KMS-11 (cell line): ENCODE measurements at regions not wholly inside any gene's neighbourhood (a gene's known extent, or its start where the extent isn't known, plus 50 kb on each side); places are given as distances from the start of the nearest gene placed in this dataset.

Experiments used
- H2AFZ ChIP-seq: fragments of 200-600 bp; sonication (generic); 2 replicates; pipeline ENCODE4 v1.6.1; 2016; ENCODE audit warnings: antibody characterized with exemption, mixed run types, low read depth
- H3K27ac ChIP-seq: fragments of 200-600 bp; sonication (generic); 2 replicates; pipeline ENCODE4 v1.6.1; 2016; ENCODE audit warnings: mild to moderate bottlenecking, mixed run types
- H3K27me3 ChIP-seq: fragments of 200-600 bp; sonication (generic); 2 replicates; pipeline ENCODE4 v1.6.1; 2017; ENCODE audit warnings: mild to moderate bottlenecking, low read depth, mixed run types, moderate library complexity; ENCODE audit not compliant: insufficient read depth
- H3K36me3 ChIP-seq: fragments of 200-600 bp; sonication (generic); 2 replicates; pipeline ENCODE4 v1.6.1; 2017; ENCODE audit warnings: mild to moderate bottlenecking, mixed run types; ENCODE audit not compliant: insufficient read depth
- H3K4me1 ChIP-seq: fragments of 200-600 bp; sonication (generic); 2 replicates; pipeline ENCODE4 v1.6.1; 2016; ENCODE audit warnings: mild to moderate bottlenecking, low read depth, mixed run types; ENCODE audit not compliant: poor library complexity, severe bottlenecking
- H3K4me2 ChIP-seq: fragments of 200-600 bp; sonication (generic); 2 replicates; pipeline ENCODE4 v1.7.0; 2016; ENCODE audit warnings: mild to moderate bottlenecking, mixed run types
- H3K4me3 ChIP-seq: fragments of 200-600 bp; sonication (generic); IDR thresholded peaks from 2 replicates; pipeline ENCODE4 v1.6.1; 2017; ENCODE audit warnings: low read depth, low read length, mixed read lengths; ENCODE audit not compliant: insufficient read depth
- H3K79me2 ChIP-seq: fragments of 200-600 bp; sonication (generic); 2 replicates; pipeline ENCODE4 v1.6.1; 2016; ENCODE audit warnings: low read depth, mixed run types; ENCODE audit not compliant: insufficient read depth
- H3K9ac ChIP-seq: fragments of 200-600 bp; sonication (generic); 2 replicates; pipeline ENCODE4 v1.6.1; 2016; ENCODE audit warnings: mild to moderate bottlenecking, mixed run types
- H4K20me1 ChIP-seq: fragments of 200-600 bp; sonication (generic); 2 replicates; pipeline ENCODE4 v1.6.1; 2016; ENCODE audit warnings: mild to moderate bottlenecking, mixed run types; ENCODE audit not compliant: insufficient read depth
- CTCF ChIP-seq: fragments of 200-600 bp; sonication (generic); conservative IDR thresholded peaks from 2 replicates; pipeline ENCODE4 v1.6.1; 2017; ENCODE audit warnings: low read depth, mild to moderate bottlenecking, antibody characterized with exemption, low read length, moderate library complexity, mixed read lengths

DNA sequence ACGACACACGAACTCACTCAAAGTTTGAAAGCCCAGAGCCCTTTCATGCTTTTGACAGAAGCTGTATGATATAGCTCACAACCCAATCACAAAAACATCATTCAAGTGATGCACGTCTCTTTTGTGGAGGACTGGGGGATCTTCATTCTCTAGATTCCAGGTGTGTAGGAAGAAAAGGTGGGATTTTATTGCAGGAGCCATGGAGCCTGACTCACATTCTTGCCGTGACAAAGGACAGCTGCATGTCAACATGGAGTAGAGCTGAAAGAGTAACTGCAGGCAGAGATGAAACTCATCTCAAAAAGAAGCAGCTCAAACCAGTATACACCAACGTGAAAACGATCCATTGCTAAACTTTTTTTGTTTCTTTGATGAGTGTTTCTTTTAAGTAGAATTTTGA, 50.9 kb upstream of the PDE1A start:
- H3K9ac ChIP-seq, result no peak overlapping the region
- no peak overlapping the region for H3K4me3 ChIP-seq
- no peaks in the 10 kb centered on the region for H3K4me1 ChIP-seq
- H3K27ac ChIP-seq, result no peak overlapping the region
- no peaks in the 10 kb centered on the region for H3K36me3 ChIP-seq
- H3K4me2 ChIP-seq, result no peak overlapping the region
- no peak overlapping the region for H2AFZ ChIP-seq
- TF ChIP-seq CTCF, result no peak
- H4K20me1 ChIP-seq, result no peaks in the 10 kb centered on the region
- H3K79me2 ChIP-seq, result no peaks in the 10 kb centered on the region
- H3K27me3 ChIP-seq, result no peaks in the 10 kb centered on the region

GRCh38 chr2:182481676-182482075, 54.8 kb upstream of the PDE1A start:
- Histone ChIP-seq H3K36me3 (no peaks in the 10 kb centered on the region), H3K27ac (no peak overlapping the region), H3K4me2 (no peak overlapping the region), H3K4me3 (no peak overlapping the region), H3K9ac (no peak overlapping the region), H3K4me1 (no peaks in the 10 kb centered on the region), H2AFZ (no peak overlapping the region), H4K20me1 (no peaks in the 10 kb centered on the region), H3K79me2 (no peaks in the 10 kb centered on the region), H3K27me3 (no peaks in the 10 kb centered on the region)
- no peak for TF ChIP-seq CTCF

DNA sequence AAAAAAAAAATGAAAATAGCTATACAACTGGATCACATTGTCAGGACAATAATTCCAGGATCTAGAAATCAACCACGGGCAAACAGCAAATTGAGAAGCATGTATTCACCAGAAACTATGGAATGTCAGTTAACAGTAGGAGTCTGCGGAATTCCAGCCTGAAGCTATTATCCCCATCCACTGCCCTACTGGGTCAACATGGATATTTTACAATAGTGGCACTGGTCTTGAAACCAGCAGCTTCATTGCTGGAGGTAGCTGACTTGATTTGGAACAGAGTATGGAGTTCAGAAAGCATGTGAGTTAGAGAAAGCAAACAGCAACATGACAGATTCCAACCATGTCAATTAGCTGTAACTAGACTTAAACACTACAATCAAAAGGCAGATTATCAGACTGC, 55.7 kb upstream of the PDE1A start:
- H4K20me1 ChIP-seq, result no peaks in the 10 kb centered on the region
- no peak overlapping the region for H3K4me3 ChIP-seq
- H3K27ac ChIP-seq, result no peak overlapping the region
- no peaks in the 10 kb centered on the region for H3K4me1 ChIP-seq
- no peak overlapping the region for H3K4me2 ChIP-seq
- no peaks in the 10 kb centered on the region for H3K36me3 ChIP-seq
- no peak for TF ChIP-seq CTCF
- no peaks in the 10 kb centered on the region for H3K27me3 ChIP-seq
- H3K9ac ChIP-seq, result no peak overlapping the region
- no peak overlapping the region for H2AFZ ChIP-seq
- H3K79me2 ChIP-seq, result no peaks in the 10 kb centered on the region

- H3K4me1 ChIP-seq, result no peaks in the 10 kb centered on the region
- no peak overlapping the region for H3K4me3 ChIP-seq
- TF ChIP-seq CTCF, result no peak
- no peaks in the 10 kb centered on the region for H3K79me2 ChIP-seq
- H3K4me2 ChIP-seq, result no peak overlapping the region
- H3K27me3 ChIP-seq, result no peaks in the 10 kb centered on the region
- H3K9ac ChIP-seq, result no peak overlapping the region
- H2AFZ ChIP-seq, result no peak overlapping the region
- no peak overlapping the region for H3K27ac ChIP-seq
- no peaks in the 10 kb centered on the region for H4K20me1 ChIP-seq
- no peaks in the 10 kb centered on the region; the same call in 1 of the 2 replicates for H3K36me3 ChIP-seq
Measured at GRCh38 chr2:182496596-182496995, 69.8 kb upstream of the PDE1A start.
